HG03342 (cell line): ENCODE measurements at regions not wholly inside any gene's neighbourhood (a gene's known extent, or its start where the extent isn't known, plus 50 kb on each side); places are given as distances from the start of the nearest gene placed in this dataset.

Source experiments
- ATAC-seq: cut with Tn5 transposase; IDR thresholded peaks from one replicate; pipeline ENCODE4 v1.9.1; 2021; ENCODE audit warnings: mild to moderate bottlenecking, moderate library complexity; ENCODE audit not compliant: unreplicated experiment

DNA sequence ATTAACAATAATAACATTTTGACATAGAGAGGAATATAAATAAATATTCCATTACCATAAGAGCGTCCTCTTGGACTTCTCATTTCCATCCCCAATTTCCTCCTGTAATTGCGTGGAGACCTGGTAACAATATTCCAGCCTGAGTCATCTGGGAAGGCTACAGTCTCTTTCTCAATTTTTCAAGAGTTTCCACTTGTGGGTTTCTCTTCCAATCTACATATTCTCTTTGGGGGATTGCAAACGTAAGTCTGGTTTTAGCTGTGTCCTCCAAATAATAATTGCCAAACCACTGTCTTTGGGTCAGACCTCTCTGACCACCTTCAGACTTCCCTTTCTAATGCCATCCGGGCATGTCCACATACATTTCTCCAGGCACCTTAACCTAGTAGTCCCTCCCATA is 124.5 kb upstream of the USP24 start:
- ATAC-seq = no peak

DNA sequence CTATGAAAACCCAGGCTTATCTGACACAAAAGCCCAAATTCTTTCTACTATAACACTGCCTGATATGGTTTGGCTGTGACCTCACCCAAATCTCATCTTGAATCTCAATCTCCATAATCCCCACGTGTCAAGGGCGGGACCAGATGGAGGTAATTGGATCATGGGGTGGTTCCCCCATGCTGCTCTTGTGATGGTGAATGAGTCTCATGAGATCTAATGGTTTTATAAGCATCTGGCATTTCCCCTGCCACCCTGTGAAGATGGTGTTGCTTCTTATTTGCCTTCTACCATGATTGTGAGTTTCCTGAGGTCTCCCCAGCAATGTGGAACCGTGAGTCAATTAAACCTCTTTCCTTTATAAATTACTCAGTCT is 123.3 kb upstream of the USP24 start:
- ATAC-seq = peak; percentile 24

DNA sequence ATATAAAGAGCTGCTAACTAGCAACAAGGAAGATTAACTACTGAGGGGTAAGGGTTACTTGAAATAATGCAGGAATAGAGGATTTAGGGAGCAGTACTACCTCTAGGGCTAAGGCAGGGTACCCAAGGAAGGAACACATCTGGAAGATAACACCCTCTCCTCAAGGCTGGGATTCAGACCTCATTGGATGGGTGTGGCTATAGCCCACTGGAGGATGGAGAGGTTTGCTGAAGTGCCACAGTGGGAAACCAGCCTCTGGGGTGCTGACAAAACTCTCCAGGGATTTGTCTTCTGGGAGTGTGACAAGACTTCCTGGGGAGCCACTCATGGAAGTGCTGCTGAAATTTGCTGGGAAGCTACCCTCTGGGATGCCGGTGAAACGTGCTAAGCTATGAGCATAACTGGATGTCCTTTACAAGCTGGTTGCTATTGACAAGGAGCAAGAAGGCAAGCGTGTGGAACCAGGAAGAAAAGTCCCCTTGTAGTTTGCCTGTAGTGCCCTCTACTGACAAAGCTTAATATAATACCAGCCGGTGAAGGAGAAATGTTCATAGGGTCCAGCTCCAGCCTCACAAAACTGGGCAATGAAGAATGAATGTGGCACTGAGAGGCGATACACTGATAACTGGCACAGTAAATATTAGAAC is 122.8 kb upstream of the USP24 start:
- peak; percentile 90 for ATAC-seq

- ATAC-seq = no peak
These were observed 119.6 kb upstream of the USP24 start for GRCh38 chr1:55334797-55335196.

DNA sequence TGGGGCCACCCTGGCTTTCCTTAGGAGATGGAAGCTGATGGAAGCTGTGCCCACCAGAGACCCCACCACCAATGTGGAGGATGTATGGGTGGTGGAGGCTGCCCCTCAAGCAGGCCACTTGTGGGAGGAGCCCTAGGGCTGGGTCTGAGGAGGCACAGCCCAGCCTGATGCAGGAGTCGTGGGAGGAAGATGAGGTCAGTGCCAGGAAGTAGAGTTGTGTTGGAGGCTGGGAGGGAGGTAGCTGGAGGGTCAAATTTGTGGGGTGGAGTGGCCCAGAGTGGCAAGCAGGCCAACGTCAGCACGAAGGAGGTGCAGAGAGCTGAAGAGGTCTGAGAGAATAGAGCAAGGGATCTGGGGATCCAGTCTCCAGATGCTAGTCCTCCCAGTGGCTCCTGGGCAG is 119.0 kb upstream of the USP24 start:
- ATAC-seq = no peak

DNA sequence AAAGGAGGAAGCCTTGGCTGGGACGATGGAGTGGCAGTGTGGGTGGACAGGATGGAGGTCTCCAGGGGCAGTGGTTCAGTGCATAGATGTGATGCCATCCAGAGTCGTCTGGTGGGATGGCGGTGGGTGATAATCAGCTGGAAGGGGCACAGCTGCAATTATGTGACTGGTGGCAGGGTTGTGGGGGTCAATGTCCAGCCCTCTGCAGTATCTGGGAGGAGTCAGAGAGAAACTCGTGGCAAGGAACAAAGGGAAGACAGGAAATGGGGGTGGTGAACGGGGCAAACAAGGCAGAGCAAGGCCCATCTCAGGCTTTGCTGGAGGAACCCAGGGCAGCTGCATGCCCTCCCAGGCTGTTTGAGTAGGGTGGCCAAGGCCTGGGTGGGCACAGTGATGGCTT is 118.3 kb upstream of the USP24 start:
- ATAC-seq = no peak

- no peak for ATAC-seq
These were observed 116.2 kb upstream of the USP24 start for GRCh38 chr1:55331351-55331750.

DNA sequence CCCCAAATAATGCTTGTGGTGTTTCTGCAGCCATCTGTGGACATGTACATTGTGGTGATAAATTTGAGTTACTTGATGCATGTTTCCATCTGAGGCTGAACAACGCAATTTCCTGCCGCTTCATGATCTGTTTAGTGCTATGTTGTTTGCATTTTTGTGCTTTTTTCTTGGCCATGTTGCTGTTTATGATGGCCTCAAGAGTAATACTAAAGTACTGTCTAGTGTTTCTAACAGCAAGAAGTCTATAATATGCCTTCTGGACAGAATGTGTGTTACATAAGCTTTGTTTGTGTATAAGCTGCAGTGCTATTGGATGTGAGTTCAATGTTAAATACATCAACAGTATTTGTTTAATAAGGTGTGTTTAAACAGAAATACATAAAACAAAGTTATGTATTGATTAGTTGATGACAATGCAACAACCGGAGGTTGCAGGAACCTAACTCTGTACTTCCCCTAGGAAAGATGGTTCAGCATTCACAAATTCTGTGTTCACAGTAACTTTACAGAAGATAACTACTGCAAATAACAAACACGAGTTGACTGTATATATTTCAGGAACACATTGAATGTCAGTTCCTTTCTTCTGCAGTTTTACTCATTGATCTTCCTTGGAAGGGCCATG is 114.8 kb upstream of the USP24 start:
- no peak for ATAC-seq

DNA sequence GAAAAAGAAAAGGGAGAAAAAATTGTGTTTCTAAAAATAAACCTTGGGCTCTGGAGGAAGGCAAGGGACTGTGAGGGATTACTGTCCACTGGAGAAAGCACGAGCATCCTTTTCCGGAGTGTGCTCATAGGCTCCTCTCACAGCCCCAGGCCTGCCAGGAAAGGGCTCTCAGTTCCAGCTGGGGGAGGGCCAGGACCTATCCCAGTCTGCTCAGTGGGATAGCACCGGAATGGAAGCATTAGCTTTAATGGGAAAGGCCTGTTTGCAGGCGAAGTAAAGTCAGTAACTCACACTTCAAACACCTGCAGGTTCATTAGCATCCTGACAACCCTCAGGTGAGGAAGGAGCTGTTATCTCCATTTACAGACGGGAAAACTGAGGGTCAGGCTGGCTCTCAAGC is 113.9 kb upstream of the USP24 start:
- ATAC-seq = no peak

DNA sequence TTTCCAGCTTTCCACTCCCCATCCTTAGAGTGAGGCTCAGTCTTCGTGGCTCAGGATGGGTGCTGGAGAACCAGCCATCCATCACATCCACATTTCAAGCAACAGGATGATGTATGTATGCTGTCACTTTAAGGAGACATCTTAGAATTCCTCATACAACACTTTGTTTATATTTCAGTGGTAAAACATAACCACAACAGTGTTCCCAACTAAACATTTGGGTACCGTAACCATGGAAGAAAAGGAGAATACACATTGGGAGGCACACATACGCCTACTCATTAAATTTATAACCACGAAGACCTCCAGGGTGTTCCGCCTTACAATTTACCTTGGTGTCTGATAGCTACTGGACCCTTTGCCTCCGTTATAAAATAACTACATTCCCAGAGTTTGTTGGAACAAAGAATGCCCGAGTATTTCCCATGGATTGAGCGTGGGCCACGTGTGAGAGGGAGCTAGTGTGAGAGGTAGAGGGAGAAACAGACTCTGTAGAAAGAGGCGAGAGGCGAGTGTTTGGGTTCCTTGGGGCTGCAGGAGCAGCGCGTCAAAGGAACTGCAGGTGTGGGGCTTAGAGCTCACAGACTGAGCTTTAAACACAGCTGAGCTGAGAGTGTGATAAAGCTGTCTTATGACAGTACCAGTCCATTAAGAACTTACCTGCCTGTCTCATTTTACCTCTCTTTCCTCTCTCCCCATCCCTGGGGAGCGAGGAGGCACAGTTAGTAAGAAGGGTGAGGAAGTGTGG is 111.5 kb upstream of the USP24 start:
- ATAC-seq = no peak

DNA sequence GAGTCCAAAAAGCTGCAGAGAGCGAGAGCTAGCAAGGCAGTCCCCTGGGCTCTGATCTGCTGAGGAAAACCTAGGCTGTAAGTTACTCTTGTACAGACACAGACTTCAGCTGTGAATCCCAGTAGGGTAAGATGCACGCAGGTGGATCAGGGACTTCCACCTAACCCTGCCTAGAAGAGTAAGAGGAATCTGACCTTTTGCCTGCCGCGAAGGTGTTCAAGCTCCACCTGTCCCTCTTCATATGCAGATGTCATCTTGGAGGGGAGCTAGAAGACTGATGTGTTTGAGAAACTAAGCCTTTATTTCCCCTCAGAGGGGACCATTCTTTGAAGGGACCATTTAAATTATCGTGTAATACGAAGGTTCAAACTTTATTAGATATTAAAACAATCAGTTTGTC is 108.6 kb upstream of the USP24 start:
- ATAC-seq = no peak

- no peak for ATAC-seq
These were observed 107.7 kb upstream of the USP24 start for GRCh38 chr1:55322842-55323241.

- ATAC-seq = no peak
These were observed 106.8 kb upstream of the USP24 start for GRCh38 chr1:55321942-55322341.

- no peak for ATAC-seq
These were observed 105.7 kb upstream of the USP24 start for GRCh38 chr1:55320891-55321290.

DNA sequence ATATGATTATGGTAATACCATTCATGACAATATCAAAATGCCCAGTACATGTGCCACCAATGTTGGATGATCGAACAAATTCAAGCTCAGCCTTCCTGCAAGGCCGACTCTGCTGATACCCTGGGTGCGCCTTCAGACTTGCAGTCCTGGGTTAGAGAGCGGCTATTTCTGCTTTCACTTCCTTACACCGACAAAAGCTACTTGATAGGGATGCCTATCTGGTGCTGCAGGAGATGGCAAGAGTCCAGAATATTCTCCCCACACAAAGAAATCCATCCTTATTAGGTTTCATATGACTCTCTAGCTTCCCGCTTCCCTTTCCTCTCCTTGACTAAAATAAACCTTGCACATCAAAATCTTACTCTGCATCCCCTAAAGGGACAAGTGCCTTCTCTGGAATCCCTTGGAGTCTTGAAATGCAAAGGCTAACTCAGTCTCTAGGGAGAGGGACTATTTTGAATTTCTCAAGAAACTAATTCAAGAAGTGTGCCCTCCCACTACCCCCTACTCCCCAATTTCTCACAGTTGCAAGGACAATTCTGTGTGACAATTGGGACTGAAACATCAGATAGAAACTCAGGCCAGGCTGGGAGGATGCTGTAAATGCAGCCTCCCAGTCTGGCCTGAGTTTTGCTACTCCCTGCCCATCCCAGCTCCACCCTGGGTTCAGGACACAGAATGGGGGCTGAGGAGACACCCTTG is 103.1 kb upstream of the USP24 start:
- no peak for ATAC-seq

GRCh38 chr1:55317673-55318072 is 102.5 kb upstream of the USP24 start:
- ATAC-seq = no peak

GRCh38 chr1:55316947-55317662 is 101.9 kb upstream of the USP24 start:
- no peak for ATAC-seq

GRCh38 chr1:55316502-55316901 is 101.3 kb upstream of the USP24 start:
- no peak for ATAC-seq

- no peak for ATAC-seq
These were observed 100.4 kb upstream of the USP24 start for GRCh38 chr1:55315552-55315951.

GRCh38 chr1:55314740-55315139 is 99.6 kb upstream of the USP24 start:
- no peak for ATAC-seq

DNA sequence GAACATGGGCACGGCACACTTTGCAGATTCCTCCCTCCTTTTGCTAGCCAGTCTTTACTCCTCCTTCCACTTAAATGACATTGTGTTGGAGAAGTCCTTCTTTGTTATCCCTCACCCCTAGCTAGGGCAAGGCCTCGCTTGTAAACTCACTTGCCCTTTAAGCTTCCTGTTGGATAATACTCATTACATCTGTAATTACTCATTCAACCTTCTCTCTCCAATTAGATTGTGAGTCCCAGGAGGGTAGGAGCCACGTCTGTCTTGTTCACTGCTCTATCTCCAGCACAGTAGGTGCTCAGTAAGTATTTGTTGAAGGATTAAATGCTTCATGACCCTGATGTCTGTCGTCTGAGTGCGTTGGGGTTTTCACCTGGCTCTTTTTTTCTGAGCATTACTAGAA is 98.7 kb upstream of the USP24 start:
- ATAC-seq = no peak
